SK-N-SH (cell line): ENCODE measurements at regions not wholly inside any gene's neighbourhood (a gene's known extent, or its start where the extent isn't known, plus 50 kb on each side); places are given as distances from the start of the nearest gene placed in this dataset.

Experiments used
- MXI1 ChIP-seq: IDR thresholded peaks from 2 replicates; pipeline ENCODE4 v1.6.1; 2012; ENCODE audit warnings: mild to moderate bottlenecking, low read depth, low read length, improper control_type of control experiment
- RAD21 ChIP-seq: IDR thresholded peaks from 2 replicates; pipeline ENCODE4 v1.6.1; 2012; ENCODE audit warnings: mild to moderate bottlenecking, low read length
- SMC3 ChIP-seq: IDR thresholded peaks from 2 replicates; pipeline ENCODE4 v1.6.1; 2012; ENCODE audit warnings: low read depth, low read length, improper control_type of control experiment

DNA sequence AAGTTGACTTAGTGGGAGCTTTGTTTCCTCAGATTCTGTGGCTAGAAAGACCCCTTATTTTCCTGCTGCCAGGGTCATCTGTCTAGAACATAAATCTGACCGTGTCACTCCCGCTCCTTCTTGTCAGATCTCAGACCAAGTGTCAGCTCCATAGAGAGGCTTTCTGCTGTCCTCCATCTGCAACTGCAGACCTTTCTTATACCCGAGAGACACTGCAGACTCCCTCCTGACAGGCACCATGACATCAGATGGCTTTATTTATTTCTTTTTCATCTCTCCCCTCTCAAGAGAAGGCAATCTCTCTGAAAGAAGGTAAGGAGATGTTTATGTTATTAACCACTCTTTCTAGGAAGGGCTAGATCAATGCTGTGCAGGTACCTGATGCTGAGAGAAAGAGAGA lies 726.5 kb downstream of the UQCRFS1 start:
- TF ChIP-seq SMC3: no peak
- no peak for TF ChIP-seq MXI1
- TF ChIP-seq RAD21: no peak
